Panc1 (cell line): ENCODE measurements at regions not wholly inside any gene's neighbourhood (a gene's known extent, or its start where the extent isn't known, plus 50 kb on each side); places are given as distances from the start of the nearest gene placed in this dataset.

Experiments used
- CTCF ChIP-seq: fragments of 450-650 bp; IDR thresholded peaks from 2 replicates; pipeline ENCODE4 v1.5.1; 2017; ENCODE audit warnings: mild to moderate bottlenecking
- POLR2AphosphoS5 ChIP-seq: IDR thresholded peaks from 2 replicates; pipeline ENCODE4 v1.6.1; 2012; ENCODE audit warnings: mild to moderate bottlenecking, low read depth, low read length, moderate library complexity

GRCh38 chr13:59120297-59120843 is 1043.4 kb downstream of the DIAPH3 start:
- TF ChIP-seq CTCF (no peak), POLR2AphosphoS5 (no peak)
